ENCODE measurements at regions not wholly inside any gene's neighbourhood (a gene's known extent, or its start where the extent isn't known, plus 50 kb on each side); places are given as distances from the start of the nearest gene placed in this dataset.

DNA sequence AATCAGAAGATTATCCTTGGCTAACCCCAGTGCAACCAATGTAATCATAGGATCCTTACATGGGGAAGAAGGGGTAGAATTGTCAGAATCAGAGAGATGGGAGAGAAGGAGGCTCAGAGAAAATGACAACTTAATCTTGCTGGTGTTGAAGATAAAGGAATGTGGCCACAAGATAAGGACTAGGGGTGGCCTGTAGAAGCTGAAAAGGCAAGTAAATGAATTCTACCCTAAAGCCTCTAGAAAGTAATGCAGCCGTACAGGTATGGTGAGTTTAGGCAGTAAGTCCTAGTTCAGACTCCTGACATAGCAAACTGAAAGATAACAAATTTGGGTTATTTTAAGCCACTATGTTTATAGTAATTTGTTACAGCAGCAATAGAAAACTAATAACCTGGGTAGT is 718.5 kb downstream of the SLITRK6 start:
- no peak for TF ChIP-seq EZH2phosphoT487 (IDR thresholded peaks at IDR 0.05; ENCODE audit: insufficient read depth, low read depth)
- no peak for TF ChIP-seq EZH2 (IDR thresholded peaks at IDR 0.05; ENCODE audit: insufficient read depth, poor library complexity, severe bottlenecking)
